BJ (cell line): ENCODE measurements at regions not wholly inside any gene's neighbourhood (a gene's known extent, or its start where the extent isn't known, plus 50 kb on each side); places are given as distances from the start of the nearest gene placed in this dataset.
A peak's percentile ranks its signal among the peaks of the same experiment; 100 is the strongest.

ENCODE experiments used
- CTCF ChIA-PET: fragments of 350-600 bp; formaldehyde crosslinking; extraction: SDS; loops from one replicate; lab custom pipeline; 2021; ENCODE audit warnings: antibody characterized with exemption, inconsistent platforms; lab: Yijun Ruan, JAX
- POLR2A ChIA-PET: fragments of 300-600 bp; sonication (Branson Sonifier 250); formaldehyde crosslinking; extraction: SDS; loops from one replicate; lab custom pipeline; 2021; ENCODE audit warnings: antibody characterized with exemption; lab: Charles Lee
- DNase-seq: peaks from one replicate; pipeline ENCODE4 v3.0.0-alpha.2; 2011; ENCODE audit warnings: low read depth
- H3K27me3 ChIP-seq: 2 replicates; pipeline ENCODE4 v1.6.0; 2011; ENCODE audit warnings: low read length; ENCODE audit not compliant: control insufficient read depth, insufficient read depth
- H3K36me3 ChIP-seq: 2 replicates; pipeline ENCODE4 v1.5.1; 2011; ENCODE audit warnings: low read length; ENCODE audit not compliant: control insufficient read depth, insufficient read depth
- H3K4me3 ChIP-seq: 2 replicates; pipeline ENCODE4 v1.5.1; 2011; ENCODE audit warnings: low read depth, mild to moderate bottlenecking, control low read depth, low read length
- CTCF ChIP-seq: IDR thresholded peaks from 2 replicates; pipeline ENCODE4 v1.5.1; 2011; ENCODE audit warnings: low read depth, mild to moderate bottlenecking, control low read depth, inconsistent platforms, low read length, moderate library complexity; ENCODE audit not compliant: insufficient read depth

- no peaks in the 10 kb centered on the region for H3K36me3 ChIP-seq
- no peak for DNase-seq
- no peaks in the 10 kb centered on the region for H3K27me3 ChIP-seq
- no peak for TF ChIP-seq CTCF
- ChIA-PET POLR2A (no interaction called here), CTCF (interaction anchor here (0.7 kb wide), 1 partner anchor 128 kb away, joined by 3 read pairs; no protein-coding TSS in a partner anchor)
- H3K4me3 ChIP-seq: no peak overlapping the region
Measured at GRCh38 chr11:130606781-130607511, 158.5 kb downstream of the ADAMTS15 start.

GRCh38 chr11:130608287-130608686, 159.8 kb downstream of the ADAMTS15 start:
- no peak for DNase-seq
- no peak for TF ChIP-seq CTCF
- no peaks in the 10 kb centered on the region for H3K27me3 ChIP-seq
- no peak overlapping the region for H3K4me3 ChIP-seq
- H3K36me3 ChIP-seq: no peaks in the 10 kb centered on the region
- CTCF ChIA-PET: no interaction called here
- POLR2A ChIA-PET: no interaction called here

- Histone ChIP-seq H3K36me3 (no peaks in the 10 kb centered on the region), H3K4me3 (no peak overlapping the region), H3K27me3 (no peaks in the 10 kb centered on the region)
- CTCF ChIA-PET: no interaction called here
- POLR2A ChIA-PET: no interaction called here
- TF ChIP-seq CTCF: no peak
- DNase-seq: no peak
Measured at GRCh38 chr11:130609121-130610035, 160.9 kb downstream of the ADAMTS15 start.

GRCh38 chr11:130611791-130612251, 163.4 kb downstream of the ADAMTS15 start:
- peak; percentile 86 for DNase-seq
- POLR2A ChIA-PET: no interaction called here
- TF ChIP-seq CTCF: no peak
- no peak overlapping the region for H3K4me3 ChIP-seq
- H3K27me3 ChIP-seq: no peaks in the 10 kb centered on the region
- CTCF ChIA-PET: interaction anchor here (1.2 to 2.2 kb wide), 5 partner anchors 19 to 250 kb away, joined by 3 to 9 read pairs (median 6); no protein-coding TSS in a partner anchor
- H3K36me3 ChIP-seq: no peaks in the 10 kb centered on the region
